OCI-LY1 (cell line): ENCODE measurements at regions not wholly inside any gene's neighbourhood (a gene's known extent, or its start where the extent isn't known, plus 50 kb on each side); places are given as distances from the start of the nearest gene placed in this dataset.

Experiments
- H2AFZ ChIP-seq: fragments of 200-600 bp; sonication (generic), shearing (Covaris generic); 2 replicates; pipeline ENCODE4 v1.6.0; 2014; ENCODE audit warnings: antibody characterized with exemption, mild to moderate bottlenecking, low read length
- H3F3A ChIP-seq: fragments of 200-600 bp; sonication (generic), shearing (Covaris generic); 2 replicates; pipeline ENCODE4 v1.6.0; 2014; ENCODE audit warnings: mild to moderate bottlenecking, antibody characterized with exemption, low read length, moderate library complexity; ENCODE audit not compliant: insufficient read depth
- H3K27ac ChIP-seq: fragments of 200-600 bp; sonication (generic); 2 replicates; pipeline ENCODE4 v1.5.1; 2014; ENCODE audit warnings: low read length, mixed run types, mild to moderate bottlenecking, low read depth; ENCODE audit not compliant: poor library complexity, severe bottlenecking
- H3K27me3 ChIP-seq: fragments of 200-600 bp; sonication (generic); 2 replicates; pipeline ENCODE4 v1.6.0; 2014; ENCODE audit warnings: antibody characterized with exemption, mild to moderate bottlenecking, low read length, moderate library complexity; ENCODE audit not compliant: insufficient read depth
- H3K36me3 ChIP-seq: fragments of 200-600 bp; sonication (generic); 2 replicates; pipeline ENCODE4 v1.6.1; 2014; ENCODE audit warnings: mild to moderate bottlenecking, antibody characterized with exemption, low read length, moderate library complexity, mixed read lengths; ENCODE audit not compliant: insufficient read depth
- H3K4me1 ChIP-seq: fragments of 200-600 bp; sonication (generic); 2 replicates; pipeline ENCODE4 v1.5.1; 2014; ENCODE audit warnings: mild to moderate bottlenecking, low read length, moderate library complexity; ENCODE audit not compliant: insufficient read depth, severe bottlenecking
- H3K4me2 ChIP-seq: fragments of 200-600 bp; sonication (generic), shearing (Covaris generic); 2 replicates; pipeline ENCODE4 v1.6.1; 2014; ENCODE audit warnings: low read length
- H3K4me3 ChIP-seq: fragments of 200-600 bp; sonication (generic); 2 replicates; pipeline ENCODE4 v1.5.1; 2014; ENCODE audit warnings: low read length, low read depth, mild to moderate bottlenecking, mixed read lengths; ENCODE audit not compliant: poor library complexity, severe bottlenecking
- H3K79me2 ChIP-seq: fragments of 200-600 bp; shearing (Covaris generic); 2 replicates; pipeline ENCODE4 v1.6.1; 2016; ENCODE audit warnings: mixed run types, low read length, mixed read lengths; ENCODE audit not compliant: insufficient read depth
- H3K9ac ChIP-seq: fragments of 200-600 bp; sonication (generic), shearing (Covaris generic); 2 replicates; pipeline ENCODE4 v1.6.1; 2014; ENCODE audit warnings: mild to moderate bottlenecking, low read length, mixed read lengths
- H3K9me2 ChIP-seq: fragments of 200-600 bp; sonication (generic), shearing (Covaris generic); 2 replicates; pipeline ENCODE4 v1.6.1; 2014; ENCODE audit warnings: low read depth, mild to moderate bottlenecking, low read length, mixed read lengths
- H3K9me3 ChIP-seq: fragments of 200-600 bp; shearing (Covaris generic); 2 replicates; pipeline ENCODE4 v1.6.1; 2014; ENCODE audit warnings: low read length, mixed read lengths
- H4K20me1 ChIP-seq: fragments of 200-600 bp; sonication (generic), shearing (Covaris generic); 2 replicates; pipeline ENCODE4 v1.6.0; 2016; ENCODE audit warnings: mild to moderate bottlenecking, low read length; ENCODE audit not compliant: insufficient read depth
- CTCF ChIP-seq: fragments of 200-600 bp; sonication (generic), shearing (Covaris generic); IDR thresholded peaks from 2 replicates; pipeline ENCODE4 v1.5.1; 2017; ENCODE audit warnings: mild to moderate bottlenecking, antibody characterized with exemption, low read length, moderate library complexity, mixed read lengths
- EZH2 ChIP-seq: fragments of 200-600 bp; sonication (generic), shearing (Covaris generic); IDR thresholded peaks from 2 replicates; pipeline ENCODE4 v1.8.0; 2017; ENCODE audit warnings: borderline replicate concordance, mixed run types, mild to moderate bottlenecking, antibody characterized with exemption, low read length, moderate library complexity, mixed read lengths

GRCh38 chr7:12815426-12815825, 128.0 kb downstream of the ARL4A start:
- no peaks in the 10 kb centered on the region for H3F3A ChIP-seq
- no peaks in the 10 kb centered on the region for H3K9me3 ChIP-seq
- H3K27ac ChIP-seq: no peak overlapping the region
- no peaks in the 10 kb centered on the region for H3K36me3 ChIP-seq
- H4K20me1 ChIP-seq: no peaks in the 10 kb centered on the region
- no peak overlapping the region for H3K4me3 ChIP-seq
- no peaks in the 10 kb centered on the region for H3K79me2 ChIP-seq
- no peaks in the 10 kb centered on the region for H3K27me3 ChIP-seq
- H2AFZ ChIP-seq: no peak overlapping the region
- no peaks in the 10 kb centered on the region for H3K9me2 ChIP-seq
- no peak for TF ChIP-seq EZH2
- no peak for TF ChIP-seq CTCF
- H3K4me2 ChIP-seq: no peak overlapping the region
- H3K4me1 ChIP-seq: no peaks in the 10 kb centered on the region
- no peak overlapping the region for H3K9ac ChIP-seq

- Histone ChIP-seq H3K27ac (no peak overlapping the region), H3K4me3 (no peak overlapping the region), H4K20me1 (no peaks in the 10 kb centered on the region), H3K9ac (no peak overlapping the region), H3K27me3 (no peaks in the 10 kb centered on the region), H3K9me2 (no peaks in the 10 kb centered on the region), H3K36me3 (no peaks in the 10 kb centered on the region), H3K79me2 (no peaks in the 10 kb centered on the region), H2AFZ (no peak overlapping the region), H3F3A (no peaks in the 10 kb centered on the region), H3K4me1 (no peaks in the 10 kb centered on the region), H3K9me3 (no peaks in the 10 kb centered on the region), H3K4me2 (no peak overlapping the region)
- TF ChIP-seq CTCF (no peak), EZH2 (no peak)
These were observed 128.4 kb downstream of the ARL4A start for GRCh38 chr7:12815871-12816270.

GRCh38 chr7:12820777-12821176, 133.3 kb downstream of the ARL4A start:
- Histone ChIP-seq H3K9ac (no peak overlapping the region), H3K4me2 (no peak overlapping the region), H3K9me3 (no peaks in the 10 kb centered on the region), H3F3A (no peaks in the 10 kb centered on the region), H3K4me3 (no peak overlapping the region), H3K27me3 (no peaks in the 10 kb centered on the region), H3K79me2 (no peaks in the 10 kb centered on the region), H3K9me2 (no peaks in the 10 kb centered on the region), H3K36me3 (no peaks in the 10 kb centered on the region), H3K4me1 (no peaks in the 10 kb centered on the region), H3K27ac (no peak overlapping the region), H4K20me1 (no peaks in the 10 kb centered on the region), H2AFZ (no peak overlapping the region)
- no peak for TF ChIP-seq EZH2
- TF ChIP-seq CTCF: no peak
